GM12878 (cell line): ENCODE measurements at regions not wholly inside any gene's neighbourhood (a gene's known extent, or its start where the extent isn't known, plus 50 kb on each side); places are given as distances from the start of the nearest gene placed in this dataset.

Experiments used
- ATAC-seq: fragments of 200-7000 bp; cut with Tn5 transposase; 3 replicates; pipeline ENCODE4 v1.9.1; 2020; ENCODE audit warnings: mild to moderate bottlenecking, moderate library complexity
- BruUV-seq: library from RNA; stranded (reverse); fragments of 400-500 nt; replicated peaks from 2 replicates; lab custom pipeline; 2021; lab: Mats Ljungman, UMichigan
- CTCF ChIA-PET: fragments of 300-600 bp; sonication (Branson Sonifier 250); formaldehyde crosslinking; extraction: SDS; loops from one replicate; lab custom pipeline; 2021; ENCODE audit warnings: inconsistent platforms; lab: Yijun Ruan, JAX
- POLR2A ChIA-PET: fragments of 350-600 bp; formaldehyde crosslinking; extraction: SDS; loops from one replicate; lab custom pipeline; 2021; ENCODE audit warnings: inconsistent platforms; lab: Charles Lee
- RAD21 ChIA-PET: fragments of 300-600 bp; sonication (Branson Sonifier 250); formaldehyde crosslinking; loops from one replicate; lab custom pipeline; 2023; ENCODE audit warnings: antibody characterized with exemption; ENCODE audit not compliant: unreplicated experiment; lab: Charles Lee
- SMC1A ChIA-PET: fragments of 300-600 bp; sonication (Branson Sonifier 250); formaldehyde crosslinking; loops from one replicate; lab custom pipeline; 2023; ENCODE audit not compliant: unreplicated experiment, uncharacterized antibody; lab: Charles Lee
- DNase-seq: peaks from one replicate; pipeline ENCODE4 v3.0.0-alpha.2; 2011; ENCODE audit warnings: low read depth, low spot score
- FAIRE-seq: peaks from 3 replicates; lab custom pipeline; 2011; peaks lifted over from hg19 to GRCh38; lab: Jason Lieb, UNC
- H2AFZ ChIP-seq: 2 replicates; pipeline ENCODE4 v1.6.0; 2011; ENCODE audit warnings: low read depth, low read length, control low read depth; ENCODE audit not compliant: control insufficient read depth
- H3K27ac ChIP-seq: 2 replicates; pipeline ENCODE4 v1.5.1; 2011; ENCODE audit warnings: control low read depth; ENCODE audit not compliant: control insufficient read depth, insufficient read depth
- H3K27me3 ChIP-seq, 2 experiments: replicated peaks in 1 of 2; 2 replicates each; pipeline versions ENCODE4 v1.6.0 to v1.6.1; 2011; ENCODE audit warnings: low read length in 1 of 2; ENCODE audit not compliant: control insufficient read depth in 2 of 2, insufficient read depth in 2 of 2
- H3K36me3 ChIP-seq, 2 experiments: 2 replicates each; pipeline ENCODE4 v1.5.1; 2011; ENCODE audit warnings: low read length in 1 of 2; ENCODE audit not compliant: control insufficient read depth in 2 of 2, insufficient read depth in 2 of 2
- H3K4me1 ChIP-seq: 2 replicates; pipeline ENCODE4 v1.6.1; 2011; ENCODE audit warnings: mild to moderate bottlenecking, low read length, moderate library complexity, mixed read lengths; ENCODE audit not compliant: control insufficient read depth, insufficient read depth
- H3K4me2 ChIP-seq: 2 replicates; pipeline ENCODE4 v1.6.0; 2011; ENCODE audit warnings: control low read depth; ENCODE audit not compliant: control insufficient read depth, insufficient read depth
- H3K4me3 ChIP-seq: fragments of 200-600 bp; sonication (generic); 2 replicates; pipeline ENCODE4 v1.5.1; 2016
- H3K79me2 ChIP-seq: 2 replicates; pipeline ENCODE4 v1.6.0; 2011; ENCODE audit warnings: low read length; ENCODE audit not compliant: control insufficient read depth, insufficient read depth
- H3K9ac ChIP-seq: 2 replicates; pipeline ENCODE4 v1.8.0; 2011; ENCODE audit warnings: low read length, control low read depth, mixed read lengths; ENCODE audit not compliant: control insufficient read depth, insufficient read depth
- H3K9me3 ChIP-seq: replicated peaks from 3 replicates; pipeline ENCODE4 v1.5.1; 2011; ENCODE audit warnings: mild to moderate bottlenecking, low read length; ENCODE audit not compliant: control insufficient read depth, insufficient read depth
- H4K20me1 ChIP-seq: 2 replicates; pipeline ENCODE4 v1.6.0; 2011; ENCODE audit not compliant: control insufficient read depth, insufficient read depth
- BACH1 ChIP-seq: fragments of 450-650 bp; IDR thresholded peaks from 2 replicates; pipeline ENCODE4 v1.6.1; 2017; ENCODE audit warnings: mild to moderate bottlenecking, borderline replicate concordance
- BMI1 ChIP-seq: fragments of 450-650 bp; IDR thresholded peaks from 2 replicates; pipeline ENCODE4 v1.6.1; 2016; ENCODE audit warnings: mild to moderate bottlenecking, moderate library complexity, borderline replicate concordance
- CBX5 ChIP-seq: sonication (generic); IDR thresholded peaks from 2 replicates; pipeline ENCODE4 v1.6.1; 2016; ENCODE audit warnings: low read depth, moderate library complexity, mild to moderate bottlenecking, inconsistent platforms
- CEBPB ChIP-seq, 2 experiments: fragments of 150-350 bp in 1 of 2; IDR thresholded peaks; 2 replicates each; pipeline ENCODE4 v1.6.1; 2012 to 2014; ENCODE audit warnings: low read depth in 2 of 2, low read length in 2 of 2, borderline replicate concordance in 1 of 2, inconsistent platforms in 1 of 2
- HCFC1 ChIP-seq: fragments of 150-350 bp; IDR thresholded peaks from 2 replicates; pipeline ENCODE4 v1.6.1; 2014; ENCODE audit warnings: low read length
- JUNB ChIP-seq: IDR thresholded peaks from 2 replicates; pipeline ENCODE4 v1.6.1; 2016; ENCODE audit warnings: antibody characterized with exemption, mild to moderate bottlenecking
- KLF5 ChIP-seq: fragments of 450-650 bp; IDR thresholded peaks from 2 replicates; pipeline ENCODE4 v1.6.1; 2014; ENCODE audit warnings: mild to moderate bottlenecking; ENCODE audit not compliant: partially characterized antibody
- MTA3 ChIP-seq: IDR thresholded peaks from 2 replicates; pipeline ENCODE4 v1.6.1; 2012; ENCODE audit warnings: low read length, inconsistent platforms, borderline replicate concordance
- NRF1 ChIP-seq: conservative IDR thresholded peaks from 2 replicates; pipeline ENCODE4 v1.6.1; 2011; ENCODE audit warnings: mild to moderate bottlenecking, low read depth, low read length, improper control_type of control experiment
- POLR2AphosphoS5 ChIP-seq: IDR thresholded peaks from 2 replicates; pipeline ENCODE4 v1.6.1; 2011; ENCODE audit warnings: mild to moderate bottlenecking, low read length, inconsistent platforms
- RAD21 ChIP-seq: IDR thresholded peaks from 2 replicates; pipeline ENCODE4 v1.6.1; 2011; ENCODE audit warnings: mild to moderate bottlenecking, low read depth, low read length, moderate library complexity; ENCODE audit not compliant: insufficient read depth
- RAD51 ChIP-seq: fragments of 450-650 bp; IDR thresholded peaks from 2 replicates; pipeline ENCODE4 v1.6.1; 2016; ENCODE audit warnings: moderate library complexity, mild to moderate bottlenecking, inconsistent platforms
- SMAD1 ChIP-seq: fragments of 450-650 bp; IDR thresholded peaks from 2 replicates; pipeline ENCODE4 v1.6.1; 2018; ENCODE audit warnings: mild to moderate bottlenecking, low read depth; ENCODE audit not compliant: partially characterized antibody
- SRF ChIP-seq, 2 experiments: IDR thresholded peaks; 2 replicates each; pipeline ENCODE4 v1.6.1; 2011; ENCODE audit warnings: low read depth in 2 of 2, low read length in 2 of 2, mild to moderate bottlenecking in 1 of 2, moderate library complexity in 1 of 2
- TCF7 ChIP-seq: IDR thresholded peaks from 2 replicates; pipeline ENCODE4 v1.6.1; 2014; ENCODE audit warnings: antibody characterized with exemption, borderline replicate concordance
- ZNF622 ChIP-seq: fragments of 450-650 bp; IDR thresholded peaks from 2 replicates; pipeline ENCODE4 v1.6.1; 2017; ENCODE audit warnings: mild to moderate bottlenecking, inconsistent platforms
- WGBS: methylation state at CpG from one replicate; pipeline ENCODE4 v1.1.6; 2016; ENCODE audit warnings: low lambda C conversion rate; ENCODE audit not compliant: insufficient replicate concordance, insufficient coverage; ENCODE audit errors: missing lambda C conversion rate; 5-methylcytosine and 5-hydroxymethylcytosine counted together
- in situ Hi-C: fragments of 300-500 bp; cut with MboI; formaldehyde crosslinking; loops from 9 replicates; pipeline ENCODE4 v1.14.3; 2018; ENCODE audit warnings: mixed read lengths
- intact Hi-C: fragments of 100-400 bp; cut with micrococcal nuclease; formaldehyde crosslinking; loops from one replicate; pipeline ENCODE4 v1.14.2; 2022; ENCODE audit not compliant: unreplicated experiment
- TF ChIP-seq, protein P1 (sequence below): IDR thresholded peaks from 2 replicates; pipeline ENCODE4 v1.6.1; 2012; ENCODE audit warnings: low read depth, low read length, improper control_type of control experiment
- TF ChIP-seq, protein P2 (sequence below): fragments of 450-650 bp; IDR thresholded peaks from 2 replicates; pipeline ENCODE4 v1.6.1; 2017; ENCODE audit warnings: mild to moderate bottlenecking, moderate library complexity
- TF ChIP-seq, protein P3 (sequence below): fragments of 150-350 bp; IDR thresholded peaks from 2 replicates; pipeline ENCODE4 v1.6.1; 2016; ENCODE audit warnings: low read depth, low read length

GRCh38 chr2:19059076-19059475 is 299.3 kb downstream of the OSR1 start:
- Histone ChIP-seq H3K4me2 (no peak overlapping the region), H3K79me2 (no peaks in the 10 kb centered on the region), H3K4me1 (no peaks in the 10 kb centered on the region), H3K36me3 (no peaks in the 10 kb centered on the region), H4K20me1 (no peaks in the 10 kb centered on the region), H3K9me3 (no peaks in the 10 kb centered on the region), H3K27ac (no peak overlapping the region), H3K4me3 (no peak overlapping the region), H3K27me3 (no peaks in the 10 kb centered on the region), H2AFZ (no peak overlapping the region), H3K9ac (no peak overlapping the region)
- in situ Hi-C loops: no loop called here
- CTCF ChIA-PET: no interaction called here
- SMC1A ChIA-PET: no interaction called here
- RAD21 ChIA-PET: no interaction called here
- WGBS: 0% methylated on average over 1 of the region's 1 CpG
- FAIRE-seq: no peak
- POLR2A ChIA-PET: no interaction called here
- intact Hi-C loops: no loop called here
- no TSS peak for BruUV-seq
- DNase-seq: no peak
- ATAC-seq: no peak
- TF ChIP-seq POLR2AphosphoS5: no peak
- TF ChIP-seq MTA3: no peak
- no peak for TF ChIP-seq TCF7
- TF ChIP-seq NRF1: no peak
- TF ChIP-seq, protein P1, sequence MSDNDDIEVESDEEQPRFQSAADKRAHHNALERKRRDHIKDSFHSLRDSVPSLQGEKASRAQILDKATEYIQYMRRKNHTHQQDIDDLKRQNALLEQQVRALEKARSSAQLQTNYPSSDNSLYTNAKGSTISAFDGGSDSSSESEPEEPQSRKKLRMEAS: no peak
- TF ChIP-seq CEBPB (IDR thresholded peaks at IDR 0.05; ENCODE audit: borderline replicate concordance in 1 of 2, low read depth in 2 of 2, low read length in 2 of 2): no peak
- TF ChIP-seq SMAD1: no peak
- no peak for TF ChIP-seq SRF (IDR thresholded peaks at IDR 0.05; ENCODE audit: low read depth in 2 of 2, low read length in 2 of 2)
- TF ChIP-seq RAD51: no peak
- TF ChIP-seq BMI1: no peak
- no peak for TF ChIP-seq BACH1
- no peak for TF ChIP-seq CBX5
- no peak for TF ChIP-seq RAD21
- TF ChIP-seq, protein P2, sequence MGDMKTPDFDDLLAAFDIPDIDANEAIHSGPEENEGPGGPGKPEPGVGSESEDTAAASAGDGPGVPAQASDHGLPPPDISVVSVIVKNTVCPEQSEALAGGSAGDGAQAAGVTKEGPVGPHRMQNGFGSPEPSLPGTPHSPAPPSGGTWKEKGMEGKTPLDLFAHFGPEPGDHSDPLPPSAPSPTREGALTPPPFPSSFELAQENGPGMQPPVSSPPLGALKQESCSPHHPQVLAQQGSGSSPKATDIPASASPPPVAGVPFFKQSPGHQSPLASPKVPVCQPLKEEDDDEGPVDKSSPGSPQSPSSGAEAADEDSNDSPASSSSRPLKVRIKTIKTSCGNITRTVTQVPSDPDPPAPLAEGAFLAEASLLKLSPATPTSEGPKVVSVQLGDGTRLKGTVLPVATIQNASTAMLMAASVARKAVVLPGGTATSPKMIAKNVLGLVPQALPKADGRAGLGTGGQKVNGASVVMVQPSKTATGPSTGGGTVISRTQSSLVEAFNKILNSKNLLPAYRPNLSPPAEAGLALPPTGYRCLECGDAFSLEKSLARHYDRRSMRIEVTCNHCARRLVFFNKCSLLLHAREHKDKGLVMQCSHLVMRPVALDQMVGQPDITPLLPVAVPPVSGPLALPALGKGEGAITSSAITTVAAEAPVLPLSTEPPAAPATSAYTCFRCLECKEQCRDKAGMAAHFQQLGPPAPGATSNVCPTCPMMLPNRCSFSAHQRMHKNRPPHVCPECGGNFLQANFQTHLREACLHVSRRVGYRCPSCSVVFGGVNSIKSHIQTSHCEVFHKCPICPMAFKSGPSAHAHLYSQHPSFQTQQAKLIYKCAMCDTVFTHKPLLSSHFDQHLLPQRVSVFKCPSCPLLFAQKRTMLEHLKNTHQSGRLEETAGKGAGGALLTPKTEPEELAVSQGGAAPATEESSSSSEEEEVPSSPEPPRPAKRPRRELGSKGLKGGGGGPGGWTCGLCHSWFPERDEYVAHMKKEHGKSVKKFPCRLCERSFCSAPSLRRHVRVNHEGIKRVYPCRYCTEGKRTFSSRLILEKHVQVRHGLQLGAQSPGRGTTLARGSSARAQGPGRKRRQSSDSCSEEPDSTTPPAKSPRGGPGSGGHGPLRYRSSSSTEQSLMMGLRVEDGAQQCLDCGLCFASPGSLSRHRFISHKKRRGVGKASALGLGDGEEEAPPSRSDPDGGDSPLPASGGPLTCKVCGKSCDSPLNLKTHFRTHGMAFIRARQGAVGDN: no peak
- TF ChIP-seq ZNF622: no peak
- TF ChIP-seq, protein P3, sequence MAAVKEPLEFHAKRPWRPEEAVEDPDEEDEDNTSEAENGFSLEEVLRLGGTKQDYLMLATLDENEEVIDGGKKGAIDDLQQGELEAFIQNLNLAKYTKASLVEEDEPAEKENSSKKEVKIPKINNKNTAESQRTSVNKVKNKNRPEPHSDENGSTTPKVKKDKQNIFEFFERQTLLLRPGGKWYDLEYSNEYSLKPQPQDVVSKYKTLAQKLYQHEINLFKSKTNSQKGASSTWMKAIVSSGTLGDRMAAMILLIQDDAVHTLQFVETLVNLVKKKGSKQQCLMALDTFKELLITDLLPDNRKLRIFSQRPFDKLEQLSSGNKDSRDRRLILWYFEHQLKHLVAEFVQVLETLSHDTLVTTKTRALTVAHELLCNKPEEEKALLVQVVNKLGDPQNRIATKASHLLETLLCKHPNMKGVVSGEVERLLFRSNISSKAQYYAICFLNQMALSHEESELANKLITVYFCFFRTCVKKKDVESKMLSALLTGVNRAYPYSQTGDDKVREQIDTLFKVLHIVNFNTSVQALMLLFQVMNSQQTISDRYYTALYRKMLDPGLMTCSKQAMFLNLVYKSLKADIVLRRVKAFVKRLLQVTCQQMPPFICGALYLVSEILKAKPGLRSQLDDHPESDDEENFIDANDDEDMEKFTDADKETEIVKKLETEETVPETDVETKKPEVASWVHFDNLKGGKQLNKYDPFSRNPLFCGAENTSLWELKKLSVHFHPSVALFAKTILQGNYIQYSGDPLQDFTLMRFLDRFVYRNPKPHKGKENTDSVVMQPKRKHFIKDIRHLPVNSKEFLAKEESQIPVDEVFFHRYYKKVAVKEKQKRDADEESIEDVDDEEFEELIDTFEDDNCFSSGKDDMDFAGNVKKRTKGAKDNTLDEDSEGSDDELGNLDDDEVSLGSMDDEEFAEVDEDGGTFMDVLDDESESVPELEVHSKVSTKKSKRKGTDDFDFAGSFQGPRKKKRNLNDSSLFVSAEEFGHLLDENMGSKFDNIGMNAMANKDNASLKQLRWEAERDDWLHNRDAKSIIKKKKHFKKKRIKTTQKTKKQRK: no peak
- no peak for TF ChIP-seq KLF5
- no peak for TF ChIP-seq HCFC1
- no peak for TF ChIP-seq JUNB
